GM18907 (cell line): ENCODE measurements at regions not wholly inside any gene's neighbourhood (a gene's known extent, or its start where the extent isn't known, plus 50 kb on each side); places are given as distances from the start of the nearest gene placed in this dataset.
"Not testable (repeated sequence)": the region's sequence is repeated elsewhere in the genome, so short reads cannot be mapped to it uniquely, and the experiment has no call there.

Source experiments
- ATAC-seq: cut with Tn5 transposase; IDR thresholded peaks from one replicate; pipeline ENCODE4 v1.9.1; 2021; ENCODE audit warnings: mild to moderate bottlenecking, moderate library complexity; ENCODE audit not compliant: unreplicated experiment

GRCh38 chr9:80797101-80797829 is 892.1 kb downstream of the TLE1 start:
- no peak for ATAC-seq

- no peak for ATAC-seq
Measured at GRCh38 chr9:80796632-80797031, 892.7 kb downstream of the TLE1 start.

DNA sequence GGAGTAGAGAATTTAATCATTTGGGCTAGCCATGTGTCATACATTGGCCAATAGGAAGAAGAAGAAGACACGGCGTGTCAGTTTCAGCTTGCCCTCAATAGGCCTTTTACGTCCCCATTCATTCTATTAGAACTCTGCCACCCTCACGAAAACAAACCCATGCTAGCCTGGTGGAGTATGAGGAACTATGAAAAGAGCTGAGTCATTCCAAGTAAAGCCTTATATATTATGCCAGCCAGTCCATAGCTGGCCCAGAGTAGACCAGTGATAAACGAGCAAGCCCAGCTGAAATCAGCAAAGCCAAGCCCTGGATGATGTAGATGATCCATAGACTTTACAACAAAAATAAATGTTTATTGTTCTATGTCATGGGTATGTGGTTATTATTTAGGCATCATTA is 895.1 kb downstream of the TLE1 start:
- no peak for ATAC-seq

DNA sequence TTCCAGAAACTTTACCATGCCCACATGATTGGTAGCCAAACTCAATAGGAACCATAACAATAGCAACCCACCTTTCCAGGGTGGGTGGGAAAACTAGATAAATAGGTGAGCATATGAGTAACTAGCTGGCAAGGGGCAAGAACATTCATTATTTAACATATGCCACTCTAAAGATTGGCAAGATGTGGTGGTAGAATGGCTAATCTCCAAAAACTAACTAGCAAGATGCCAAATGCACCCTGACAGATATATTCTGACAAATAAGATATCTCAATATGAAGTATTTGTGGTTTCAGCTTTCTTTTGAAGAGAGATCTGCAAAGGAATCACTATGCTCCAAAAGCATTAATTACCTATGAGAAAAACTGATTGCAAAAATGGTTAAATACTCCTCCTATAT is 895.6 kb downstream of the TLE1 start:
- ATAC-seq: no peak

GRCh38 chr9:80792726-80793125 is 896.6 kb downstream of the TLE1 start:
- ATAC-seq: no peak

DNA sequence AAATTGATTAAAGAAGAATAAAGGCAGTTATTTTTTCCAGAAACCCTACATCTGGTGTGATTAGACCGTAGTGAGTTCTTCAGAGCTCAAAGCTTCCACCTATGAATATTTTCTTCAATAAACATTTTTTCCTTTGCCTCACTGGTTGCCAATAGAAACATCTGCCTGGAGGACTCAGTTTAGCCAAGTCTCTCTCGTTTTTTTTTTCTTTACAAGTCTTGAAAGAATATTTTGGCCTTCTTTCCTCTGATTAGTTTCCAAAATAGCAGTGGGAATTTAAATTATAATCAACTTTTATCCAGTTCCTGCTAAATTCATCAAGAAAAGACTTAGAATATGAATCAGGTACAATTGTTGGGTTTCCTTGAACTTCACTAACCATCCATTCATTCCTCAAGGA is 897.5 kb downstream of the TLE1 start:
- ATAC-seq: no peak

DNA sequence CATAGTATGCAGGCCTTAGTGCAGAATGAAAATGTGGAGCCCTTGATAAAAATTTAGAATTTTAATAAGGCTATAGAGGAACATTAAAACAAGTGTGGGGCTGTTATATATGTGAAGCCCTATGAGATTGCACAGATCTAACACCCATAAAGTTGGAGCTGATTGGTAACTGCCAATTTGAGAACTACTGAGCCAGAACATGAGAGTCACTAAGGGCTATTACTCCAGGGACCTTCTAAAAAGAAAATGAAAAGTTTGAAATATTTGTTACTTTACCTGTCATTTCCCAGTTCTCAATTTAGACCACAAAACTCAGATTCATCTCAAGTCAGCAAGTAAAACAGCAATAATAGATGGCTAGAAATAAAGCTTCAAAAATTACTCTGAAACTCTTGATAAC is 898.6 kb downstream of the TLE1 start:
- ATAC-seq: no peak

DNA sequence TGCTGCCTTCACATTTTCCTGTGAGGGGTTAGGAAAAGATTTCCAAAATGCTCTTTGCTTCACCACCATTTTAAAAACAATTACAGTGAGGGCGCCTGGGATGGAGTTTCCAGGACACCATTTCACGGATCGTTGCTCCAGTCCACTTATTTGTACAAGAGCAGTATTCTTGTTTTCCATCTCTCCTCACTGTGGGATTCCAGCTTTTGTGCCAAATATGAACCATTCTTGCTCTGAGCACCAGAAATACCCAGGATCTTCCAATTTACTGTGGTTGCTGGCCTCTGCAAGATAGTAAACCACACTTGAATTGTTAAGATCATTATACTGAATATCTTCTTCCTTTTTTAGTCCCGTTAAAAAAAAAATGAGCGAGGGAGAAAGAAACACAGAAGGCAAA is 899.5 kb downstream of the TLE1 start:
- ATAC-seq: no peak

DNA sequence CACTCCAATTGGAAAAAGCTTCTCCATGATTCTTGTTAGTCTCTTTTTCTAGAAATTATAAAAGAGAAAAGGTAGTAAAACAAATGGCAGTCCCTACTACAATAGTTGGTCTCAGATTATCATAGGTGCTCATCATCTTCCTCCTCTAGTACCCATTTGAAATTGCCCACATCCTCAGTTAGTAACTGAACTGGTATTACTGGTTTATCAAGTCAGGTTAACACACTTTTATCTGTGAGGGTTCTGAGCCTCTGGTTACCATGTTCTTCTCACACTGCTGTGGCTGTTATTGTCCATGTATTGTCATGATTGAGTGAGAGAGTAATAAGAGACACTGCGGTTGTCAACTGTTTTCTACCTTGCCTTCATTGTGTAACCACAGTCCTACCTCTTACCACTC is 901.7 kb downstream of the TLE1 start:
- ATAC-seq: no peak

- no peak for ATAC-seq
Measured at GRCh38 chr9:80784647-80785046, 904.7 kb downstream of the TLE1 start.

DNA sequence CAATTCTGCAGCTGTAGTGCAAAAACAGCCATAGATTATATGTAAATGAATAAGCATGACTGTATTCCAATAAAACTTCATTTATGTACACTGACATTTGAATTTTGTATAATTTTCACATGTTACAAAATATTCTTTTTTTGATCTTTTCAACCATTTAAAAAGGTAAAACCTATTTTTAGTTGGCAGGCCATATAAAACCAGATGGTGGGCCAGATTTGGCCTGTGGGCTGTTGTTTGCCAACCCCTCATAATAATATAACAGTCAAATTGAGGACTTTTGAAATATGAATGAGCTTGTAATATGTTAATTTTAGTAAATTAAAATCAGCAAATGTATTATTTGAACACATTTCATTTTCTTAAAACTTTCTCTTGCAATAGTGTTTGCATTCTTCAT is 913.4 kb downstream of the TLE1 start:
- ATAC-seq: no peak

GRCh38 chr9:80775530-80775929 is 913.8 kb downstream of the TLE1 start:
- no peak for ATAC-seq

GRCh38 chr9:80771555-80772347 is 917.6 kb downstream of the TLE1 start:
- no peak for ATAC-seq

- no peak for ATAC-seq
Measured at GRCh38 chr9:80763536-80763935, 925.8 kb downstream of the TLE1 start.

DNA sequence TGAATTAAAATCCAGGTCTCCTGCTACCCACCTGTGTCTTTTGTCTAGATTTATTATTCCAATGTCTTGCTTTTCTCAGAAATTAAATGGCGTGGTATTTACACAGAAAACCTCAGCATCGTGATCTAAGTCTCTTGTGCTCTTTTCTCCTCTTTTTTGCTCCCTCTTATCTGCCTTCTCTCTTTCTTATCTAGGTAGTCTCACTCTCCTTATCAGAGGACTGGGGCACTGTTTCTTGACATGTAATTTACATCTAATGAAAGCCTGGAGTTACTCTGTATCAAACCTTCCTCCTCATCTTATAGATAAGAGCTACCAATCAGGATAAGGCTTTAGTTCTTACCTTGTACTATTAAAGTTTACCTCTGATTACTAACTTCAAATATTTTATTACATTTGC is 933.8 kb downstream of the TLE1 start:
- ATAC-seq: no peak

DNA sequence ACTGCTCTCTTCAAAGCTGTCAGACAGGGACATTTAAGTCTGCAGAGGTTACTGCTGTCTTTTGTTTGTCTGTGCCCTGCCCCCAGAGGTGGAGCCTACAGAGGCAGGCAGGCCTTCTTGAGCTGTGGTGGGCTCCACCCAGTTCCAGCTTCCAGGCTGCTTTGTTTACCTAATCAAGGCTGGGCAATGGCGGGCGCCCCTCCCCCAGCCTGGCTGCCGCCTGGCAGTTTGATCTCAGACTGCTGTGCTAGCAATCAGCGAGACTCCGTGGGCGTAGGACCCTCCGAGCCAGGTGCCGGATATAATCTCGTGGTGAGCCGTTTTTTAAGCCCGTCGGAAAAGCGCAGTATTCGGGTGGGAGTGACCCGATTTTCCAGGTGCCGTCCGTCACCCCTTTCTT is 942.3 kb downstream of the TLE1 start:
- ATAC-seq: not testable (repeated sequence)

DNA sequence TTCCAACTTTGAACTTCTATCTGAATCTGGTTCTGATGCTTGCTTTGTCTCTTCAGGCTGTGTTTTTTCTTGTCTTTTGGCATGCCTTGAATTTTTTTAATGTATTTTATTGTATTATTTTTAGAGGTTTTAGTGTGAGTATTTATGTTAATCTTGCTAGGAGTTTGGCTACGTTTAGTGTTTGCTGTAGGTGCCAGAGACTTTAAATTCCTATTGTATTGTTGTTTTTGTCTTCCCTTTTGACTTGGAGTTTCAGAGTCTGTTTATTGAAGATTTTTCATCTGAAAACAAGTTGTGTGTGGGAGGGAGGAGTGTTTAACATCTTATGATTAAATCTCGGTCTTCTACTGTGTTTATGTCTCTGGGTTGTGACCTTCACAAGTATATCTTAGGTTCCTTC is 956.8 kb downstream of the TLE1 start:
- ATAC-seq: no peak

GRCh38 chr9:80720579-80720978 is 968.8 kb downstream of the TLE1 start:
- ATAC-seq: no peak

DNA sequence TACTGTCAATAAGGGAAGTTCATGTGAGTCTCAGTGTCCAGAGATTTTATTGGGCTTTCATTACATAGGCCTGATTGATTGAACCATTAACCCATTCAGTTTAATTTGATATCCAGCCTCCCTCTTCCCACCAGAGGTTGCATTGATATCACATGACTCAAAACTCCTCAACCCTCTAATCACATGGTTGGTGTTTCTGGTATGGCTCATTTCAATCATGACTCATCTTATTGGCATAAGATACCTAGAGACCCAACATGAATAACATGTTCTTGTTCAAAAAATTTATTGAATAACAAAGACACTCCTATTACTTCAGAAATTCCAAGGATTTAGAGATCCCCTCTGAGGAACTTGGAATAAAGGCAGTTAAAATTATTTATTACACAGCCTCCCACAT is 982.2 kb downstream of the TLE1 start:
- no peak for ATAC-seq

DNA sequence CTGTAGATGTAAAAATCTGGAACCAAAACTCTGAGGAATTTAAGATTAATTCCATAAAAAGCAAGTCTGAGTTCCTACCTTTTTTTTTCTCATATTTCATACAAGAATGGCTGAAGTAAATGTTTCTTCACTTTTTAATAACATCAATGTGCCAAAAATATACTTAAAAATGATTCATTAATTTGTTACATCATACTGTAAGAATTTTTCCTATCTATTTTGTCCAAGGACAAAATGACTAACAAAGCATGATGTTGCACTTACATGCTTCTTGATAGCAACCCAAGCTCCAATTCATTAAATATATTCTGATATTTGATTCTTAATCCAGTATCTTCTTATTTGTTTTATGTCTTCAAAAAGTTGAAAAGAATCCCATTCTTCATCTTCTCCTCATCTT is 988.3 kb downstream of the TLE1 start:
- ATAC-seq: no peak

DNA sequence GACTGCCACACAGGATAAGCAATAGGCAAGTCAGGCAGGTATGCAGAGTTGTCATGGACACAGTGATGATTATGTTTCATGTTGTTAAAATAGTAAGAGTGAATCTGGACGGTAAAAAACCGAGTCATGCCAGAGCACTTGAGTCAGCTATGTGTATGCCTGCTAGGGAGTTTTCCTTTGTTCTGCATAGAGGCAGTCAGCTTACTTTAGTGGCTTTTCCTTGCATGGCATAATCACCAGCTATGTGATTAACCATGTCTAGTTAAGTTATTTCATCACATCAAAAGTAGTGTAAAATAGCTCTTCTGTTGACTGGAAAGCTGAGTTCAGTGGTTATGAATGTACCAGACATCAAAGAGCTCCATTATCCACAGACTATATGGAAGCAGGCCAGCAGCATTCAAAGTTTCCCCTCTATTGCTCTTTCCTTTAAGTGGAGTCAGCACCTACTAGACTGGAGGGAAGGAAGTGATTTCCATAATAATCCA is 989.8 kb downstream of the TLE1 start:
- no peak for ATAC-seq

DNA sequence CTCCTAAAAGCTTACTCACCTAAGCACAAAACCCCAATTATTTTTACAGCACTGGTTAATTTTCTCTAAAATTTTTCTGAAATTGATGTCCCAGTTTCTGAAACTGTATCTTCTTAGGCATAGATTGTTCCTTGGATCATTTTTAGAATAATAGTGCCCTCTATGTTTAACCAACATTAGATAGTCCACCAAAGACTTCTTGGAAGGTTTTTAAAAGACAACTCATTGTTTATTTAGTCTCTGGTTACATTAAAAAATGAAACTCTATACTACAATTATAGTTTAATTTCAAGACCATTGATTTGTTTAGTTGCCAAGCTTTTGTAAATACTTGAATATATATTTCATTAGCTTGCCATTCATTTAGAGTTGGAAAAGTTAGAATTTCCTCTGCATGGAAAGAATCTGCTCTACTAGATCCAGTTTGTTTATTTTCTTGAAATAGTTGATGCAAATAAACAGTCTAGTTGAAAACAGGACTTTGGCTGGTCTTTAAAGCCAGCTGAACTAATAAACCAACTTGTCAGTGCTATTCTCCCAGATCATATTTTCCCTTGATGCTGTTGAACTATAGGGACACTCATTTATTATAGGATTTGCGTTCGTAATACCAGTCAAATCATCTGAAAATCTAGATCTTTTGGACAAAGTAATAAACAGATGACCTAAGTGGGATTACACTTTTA is 990.5 kb downstream of the TLE1 start:
- no peak for ATAC-seq
